MCF 10A (cell line): ENCODE measurements at regions not wholly inside any gene's neighbourhood (a gene's known extent, or its start where the extent isn't known, plus 50 kb on each side); places are given as distances from the start of the nearest gene placed in this dataset.

Experiments
- BruUV-seq: library from RNA; stranded (reverse); fragments of 400-500 nt; replicated peaks from 2 replicates; lab custom pipeline; 2021; lab: Mats Ljungman, UMichigan
- CTCF ChIA-PET: fragments of 300-600 bp; sonication (Branson Sonifier 250); formaldehyde crosslinking; extraction: SDS; loops from one replicate; lab custom pipeline; 2021; ENCODE audit warnings: antibody characterized with exemption, inconsistent platforms; lab: Yijun Ruan, JAX
- POLR2A ChIA-PET: fragments of 300-600, 350-650 bp; sonication (Branson Sonifier 250); formaldehyde crosslinking; extraction: SDS; loops from one replicate; lab custom pipeline; 2020; ENCODE audit warnings: antibody characterized with exemption, inconsistent platforms; lab: Yijun Ruan, JAX
- DNase-seq: peaks from one replicate; pipeline ENCODE4 v3.0.0-alpha.2; 2018; ENCODE audit not compliant: unreplicated experiment
- H3K27ac Mint-ChIP-seq: one replicate; pipeline ENCODE4 v1.8.0; 2022; ENCODE audit warnings: mild to moderate bottlenecking, low read depth, mixed read lengths; ENCODE audit not compliant: unreplicated experiment
- H3K27me3 Mint-ChIP-seq: one replicate; pipeline ENCODE4 v1.8.0; 2022; ENCODE audit warnings: mixed read lengths; ENCODE audit not compliant: insufficient read depth, unreplicated experiment
- H3K36me3 Mint-ChIP-seq: one replicate; pipeline ENCODE4 v1.8.0; 2022; ENCODE audit warnings: mild to moderate bottlenecking, moderate library complexity, mixed read lengths; ENCODE audit not compliant: insufficient read depth, unreplicated experiment
- H3K4me1 Mint-ChIP-seq: one replicate; pipeline ENCODE4 v1.8.0; 2022; ENCODE audit warnings: mixed read lengths; ENCODE audit not compliant: insufficient read depth, unreplicated experiment
- H3K4me3 Mint-ChIP-seq: one replicate; pipeline ENCODE4 v1.8.0; 2022; ENCODE audit warnings: mild to moderate bottlenecking, moderate library complexity, mixed read lengths; ENCODE audit not compliant: unreplicated experiment
- H3K9me3 Mint-ChIP-seq: one replicate; pipeline ENCODE4 v1.8.0; 2022; ENCODE audit warnings: mixed read lengths; ENCODE audit not compliant: unreplicated experiment
- CTCF ChIP-seq: fragments of 200-600 bp; IDR thresholded peaks from one replicate; pipeline ENCODE4 v1.8.0; 2022; ENCODE audit warnings: antibody characterized with exemption, mild to moderate bottlenecking; ENCODE audit not compliant: unreplicated experiment
- intact Hi-C: fragments of 100-400 bp; cut with micrococcal nuclease; formaldehyde crosslinking; loops from 2 replicates; pipeline ENCODE4 v1.14.1; 2022

DNA sequence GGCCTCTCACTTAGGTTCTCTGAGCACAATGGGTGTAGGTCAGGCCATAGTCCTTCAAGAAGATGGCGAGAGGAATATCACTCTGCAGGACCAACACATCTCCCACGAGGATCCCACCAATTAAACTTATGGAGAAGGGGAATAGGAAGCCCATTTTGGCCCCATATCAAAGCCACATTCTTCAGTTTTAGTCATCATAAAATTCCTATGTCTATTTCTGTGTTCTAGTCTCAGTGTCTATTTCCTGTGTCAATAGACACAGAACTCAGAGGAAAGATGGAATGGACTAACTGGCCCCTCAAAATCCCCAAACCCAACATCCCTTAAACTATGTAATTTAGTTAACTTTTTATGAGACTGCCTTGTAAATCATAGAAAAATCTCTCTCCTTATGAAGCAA, 216.8 kb downstream of the HACE1 start:
- Mint-ChIP-seq H3K4me3 (no peak overlapping the region), H3K27ac (peak overlapping the region; percentile 33), H3K36me3 (no peaks in the 10 kb centered on the region), H3K9me3 (peaks cover 8% of the 10 kb centered on the region), H3K4me1 (peaks cover 53% of the 10 kb centered on the region), H3K27me3 (no peaks in the 10 kb centered on the region)
- no peak for TF ChIP-seq CTCF
- CTCF ChIA-PET: no interaction called here
- intact Hi-C loops: no loop called here
- BruUV-seq: no TSS peak
- DNase-seq: peak; percentile 14
- POLR2A ChIA-PET: interaction anchor here (1.5 kb wide), 1 partner anchor 17 kb away, joined by 6 read pairs; no protein-coding TSS in a partner anchor

DNA sequence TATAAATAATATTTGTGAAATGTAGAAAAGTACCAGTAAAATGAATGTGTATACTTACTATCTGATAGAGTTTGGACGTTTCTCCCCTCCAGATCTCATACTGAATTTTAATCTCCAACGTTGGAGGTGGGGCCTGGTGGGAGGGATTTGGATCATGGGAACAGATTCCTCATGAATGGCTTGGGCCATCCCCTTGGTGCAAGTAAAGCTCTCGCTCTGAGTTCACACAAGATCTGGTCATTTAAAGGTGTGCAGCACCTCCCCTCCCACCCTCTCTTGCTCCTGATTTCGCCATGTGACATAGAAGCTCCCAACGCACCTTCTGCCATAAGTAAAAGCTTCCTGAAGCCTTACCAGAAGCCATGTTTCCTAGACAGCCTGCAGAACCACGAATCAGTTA, 219.0 kb downstream of the HACE1 start:
- no TSS peak for BruUV-seq

DNA sequence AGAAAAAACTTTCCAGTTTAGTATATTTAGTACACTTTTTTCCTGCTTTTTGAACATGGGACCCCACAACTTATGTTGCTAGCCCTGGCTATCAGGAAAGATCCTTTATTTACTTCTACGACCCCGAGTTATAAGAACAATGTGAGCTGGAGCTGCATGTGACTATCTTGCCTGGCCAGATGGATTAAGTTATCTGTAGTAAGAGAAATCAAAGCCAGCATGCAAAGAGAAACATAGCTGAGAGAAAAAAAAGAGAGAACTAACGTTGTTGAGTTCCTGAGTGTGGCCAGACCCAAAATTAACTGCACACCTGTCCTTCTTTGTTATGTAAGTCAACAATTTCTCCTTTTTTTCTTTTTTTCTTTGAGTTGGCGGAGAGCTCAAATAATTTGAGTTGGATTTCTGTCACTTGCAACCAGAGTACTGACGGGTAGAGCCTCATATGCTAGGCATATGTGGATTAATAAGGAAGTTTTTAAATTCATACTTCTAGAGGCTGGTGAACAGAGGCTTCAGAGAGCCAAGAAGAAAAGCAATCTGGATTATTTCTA, 219.5 kb downstream of the HACE1 start:
- CTCF ChIA-PET: interaction anchor here (0.7 to 1.1 kb wide), 2 partner anchors 11 to 16 kb away, joined by 4 read pairs; no protein-coding TSS in a partner anchor
- Mint-ChIP-seq H3K27ac (peak overlapping the region; percentile 94), H3K36me3 (no peaks in the 10 kb centered on the region), H3K27me3 (no peaks in the 10 kb centered on the region), H3K4me1 (peaks cover 61% of the 10 kb centered on the region), H3K4me3 (peak overlapping the region; percentile 17), H3K9me3 (peaks cover 8% of the 10 kb centered on the region)
- BruUV-seq: no TSS peak
- DNase-seq: no peak
- no peak for TF ChIP-seq CTCF
- intact Hi-C loops: no loop called here
- POLR2A ChIA-PET: interaction anchor here (0.6 to 2.2 kb wide), 9 partner anchors 10 to 115 kb away, joined by 3 to 17 read pairs (median 5); no protein-coding TSS in a partner anchor

More for the DNA sequence above, 219.0 kb downstream of the HACE1 start:
- Mint-ChIP-seq H3K4me3 (no peak overlapping the region), H3K36me3 (no peaks in the 10 kb centered on the region), H3K27ac (peak overlapping the region; percentile 94), H3K27me3 (no peaks in the 10 kb centered on the region), H3K9me3 (peaks cover 8% of the 10 kb centered on the region), H3K4me1 (peaks cover 63% of the 10 kb centered on the region)
- DNase-seq: no peak
- no peak for TF ChIP-seq CTCF
- ChIA-PET CTCF (interaction anchor here (0.6 to 1.1 kb wide), 3 partner anchors 12 to 16 kb away, joined by 3 to 4 read pairs (median 3); no protein-coding TSS in a partner anchor), POLR2A (interaction anchor here (0.6 to 2.2 kb wide), 6 partner anchors 14 to 115 kb away, joined by 3 to 17 read pairs (median 4); no protein-coding TSS in a partner anchor)
- intact Hi-C loops: no loop called here

GRCh38 chr6:104639668-104640067, 220.1 kb downstream of the HACE1 start:
- CTCF ChIA-PET: interaction anchor here (0.7 kb wide), 1 partner anchor 11 kb away, joined by 4 read pairs; no protein-coding TSS in a partner anchor
- POLR2A ChIA-PET: interaction anchor here (0.6 to 2.2 kb wide), 9 partner anchors 9 to 114 kb away, joined by 3 to 17 read pairs (median 5); no protein-coding TSS in a partner anchor
- Mint-ChIP-seq H3K27me3 (no peaks in the 10 kb centered on the region), H3K9me3 (peaks cover 8% of the 10 kb centered on the region), H3K4me1 (peaks cover 61% of the 10 kb centered on the region), H3K4me3 (peak overlapping the region; percentile 17), H3K36me3 (no peaks in the 10 kb centered on the region), H3K27ac (peak overlapping the region; percentile 94)
- no TSS peak for BruUV-seq
- intact Hi-C loops: loop anchor here (2.0 kb wide), 1 partner anchor 15 kb away; no protein-coding TSS in a partner anchor
- DNase-seq: peak; percentile 81
- no peak for TF ChIP-seq CTCF
